ENCODE measurements at regions not wholly inside any gene's neighbourhood (a gene's known extent, or its start where the extent isn't known, plus 50 kb on each side); places are given as distances from the start of the nearest gene placed in this dataset.

GRCh38 chr6:74755196-74755595 lies 450.7 kb downstream of the COL12A1 start:
- TF ChIP-seq POLR2A (IDR thresholded peaks at IDR 0.05; ENCODE audit: low read length) = no peak
- no peak for TF ChIP-seq GATA1 (IDR thresholded peaks at IDR 0.05; ENCODE audit: low read depth, low read length)

Measured in erythroblast (primary cell).